Lower leg skin (tissue), 4 donors: ENCODE measurements at regions not wholly inside any gene's neighbourhood (a gene's known extent, or its start where the extent isn't known, plus 50 kb on each side); places are given as distances from the start of the nearest gene placed in this dataset.

Experiments
- DNase-seq, 2 donors: peaks; one replicate each; pipeline ENCODE4 v3.0.0-alpha.2; 2019; ENCODE audit warnings: low spot score in 2 of 2
- H3K4me3 ChIP-seq: fragments of 200-600 bp; sonication (generic); 2 replicates; pipeline ENCODE4 v1.5.1; 2017; ENCODE audit warnings: mild to moderate bottlenecking, low read depth; ENCODE audit not compliant: poor library complexity, severe bottlenecking
- CTCF ChIP-seq, 3 donors: fragments of 450-650 bp; IDR thresholded peaks; one replicate each; pipeline ENCODE4 v1.5.1; 2016; ENCODE audit warnings: antibody characterized with exemption in 3 of 3, mild to moderate bottlenecking in 3 of 3, moderate library complexity in 2 of 3
- POLR2A ChIP-seq, 2 donors: fragments of 450-650 bp; IDR thresholded peaks; one replicate each; pipeline ENCODE4 v1.6.1; 2016 to 2017; ENCODE audit warnings: antibody characterized with exemption in 2 of 2, mild to moderate bottlenecking in 1 of 2, moderate library complexity in 1 of 2
- WGBS, 2 donors: methylation state at CpG; one replicate each; pipeline ENCODE4 v1.1.5; 2018; 5-methylcytosine and 5-hydroxymethylcytosine counted together
- intact Hi-C: fragments of 100-400 bp; cut with DNase I; formaldehyde crosslinking; loops from one replicate; pipeline ENCODE4 v1.15.0; 2023; ENCODE audit warnings: low total_unique reads

- DNase-seq = no peak
- WGBS, 2 donors = 96 to 97% methylated on average over 6 of the region's 6 CpGs
- H3K4me3 ChIP-seq = no peak overlapping the region
- intact Hi-C loops = no loop called here
- TF ChIP-seq CTCF (IDR thresholded peaks at IDR 0.05) (no peak), POLR2A (IDR thresholded peaks at IDR 0.05) (no peak)
Observed at GRCh38 chr2:16107246-16107645, 166.9 kb downstream of the MYCN start.

- WGBS, 2 donors = 72 to 75% methylated on average over 6 of the region's 6 CpGs
- H3K4me3 ChIP-seq = no peak overlapping the region
- intact Hi-C loops = no loop called here
- DNase-seq = no peak
- no peak for TF ChIP-seq CTCF (IDR thresholded peaks at IDR 0.05)
- no peak for TF ChIP-seq POLR2A (IDR thresholded peaks at IDR 0.05)
Observed at GRCh38 chr2:16106619-16107018, 166.3 kb downstream of the MYCN start.

GRCh38 chr2:16105669-16106281 lies 165.4 kb downstream of the MYCN start:
- no peak for DNase-seq
- intact Hi-C loops = no loop called here
- WGBS, 2 donors = 31 to 43% methylated on average over 15 of the region's 15 CpGs
- no peak overlapping the region for H3K4me3 ChIP-seq
- no peak for TF ChIP-seq CTCF (IDR thresholded peaks at IDR 0.05)
- TF ChIP-seq POLR2A (IDR thresholded peaks at IDR 0.05) = no peak

GRCh38 chr2:16104949-16105668 lies 164.8 kb downstream of the MYCN start:
- intact Hi-C loops = no loop called here
- 50 to 54% methylated on average over 11 of the region's 11 CpGs for WGBS, 2 donors
- TF ChIP-seq CTCF (IDR thresholded peaks at IDR 0.05) (no peak), POLR2A (IDR thresholded peaks at IDR 0.05) (no peak)
- H3K4me3 ChIP-seq = no peak overlapping the region
- no peak for DNase-seq

- intact Hi-C loops = no loop called here
- 73 to 76% methylated on average over 6 of the region's 6 CpGs for WGBS, 2 donors
Observed at GRCh38 chr2:16104315-16104948, 164.1 kb downstream of the MYCN start.

More at GRCh38 chr2:16104315-16104948, 164.1 kb downstream of the MYCN start:
- H3K4me3 ChIP-seq = no peak overlapping the region
- no peak for TF ChIP-seq POLR2A (IDR thresholded peaks at IDR 0.05)
- TF ChIP-seq CTCF (IDR thresholded peaks at IDR 0.05) = no peak
- DNase-seq = no peak
